ENCODE measurements at regions not wholly inside any gene's neighbourhood (a gene's known extent, or its start where the extent isn't known, plus 50 kb on each side); places are given as distances from the start of the nearest gene placed in this dataset.

DNA sequence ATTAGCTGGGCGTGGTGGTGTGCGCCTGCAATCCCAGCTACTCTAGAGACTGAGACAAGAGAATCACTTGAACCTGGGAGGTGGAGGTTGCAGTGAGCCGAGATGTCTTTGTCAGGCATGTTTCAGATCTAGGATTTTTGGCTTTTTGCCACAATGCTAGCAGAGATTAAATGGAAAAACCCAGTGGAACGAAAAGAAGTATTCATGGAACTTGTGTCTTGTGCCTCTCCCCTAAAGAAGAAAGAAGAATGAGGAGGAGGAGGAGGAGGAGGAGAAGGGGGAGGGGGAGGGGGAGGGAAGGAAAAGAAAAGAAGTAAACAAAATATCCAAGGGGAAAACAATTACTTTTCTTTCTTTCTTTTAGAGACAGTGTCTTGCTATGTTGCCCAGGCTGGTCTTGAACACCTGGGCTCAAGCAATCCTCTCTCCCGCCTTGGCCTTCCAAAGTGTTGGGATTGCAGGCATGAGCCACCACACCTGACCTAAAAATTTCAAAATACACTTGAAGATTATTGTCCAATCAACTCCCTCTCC, 106.0 kb downstream of the ARRDC3 start:
- TF ChIP-seq, protein P1, sequence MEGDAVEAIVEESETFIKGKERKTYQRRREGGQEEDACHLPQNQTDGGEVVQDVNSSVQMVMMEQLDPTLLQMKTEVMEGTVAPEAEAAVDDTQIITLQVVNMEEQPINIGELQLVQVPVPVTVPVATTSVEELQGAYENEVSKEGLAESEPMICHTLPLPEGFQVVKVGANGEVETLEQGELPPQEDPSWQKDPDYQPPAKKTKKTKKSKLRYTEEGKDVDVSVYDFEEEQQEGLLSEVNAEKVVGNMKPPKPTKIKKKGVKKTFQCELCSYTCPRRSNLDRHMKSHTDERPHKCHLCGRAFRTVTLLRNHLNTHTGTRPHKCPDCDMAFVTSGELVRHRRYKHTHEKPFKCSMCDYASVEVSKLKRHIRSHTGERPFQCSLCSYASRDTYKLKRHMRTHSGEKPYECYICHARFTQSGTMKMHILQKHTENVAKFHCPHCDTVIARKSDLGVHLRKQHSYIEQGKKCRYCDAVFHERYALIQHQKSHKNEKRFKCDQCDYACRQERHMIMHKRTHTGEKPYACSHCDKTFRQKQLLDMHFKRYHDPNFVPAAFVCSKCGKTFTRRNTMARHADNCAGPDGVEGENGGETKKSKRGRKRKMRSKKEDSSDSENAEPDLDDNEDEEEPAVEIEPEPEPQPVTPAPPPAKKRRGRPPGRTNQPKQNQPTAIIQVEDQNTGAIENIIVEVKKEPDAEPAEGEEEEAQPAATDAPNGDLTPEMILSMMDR (optimal IDR thresholded peaks at IDR 0.05 in 1 of 3, IDR thresholded peaks at IDR 0.05 in 1 of 3, conservative IDR thresholded peaks at IDR 0.05 in 1 of 3; ENCODE audit: extremely low read depth in 1 of 3, insufficient read depth in 2 of 3, low read length in 3 of 3) = no peak
- no peak for TF ChIP-seq EZH2 (IDR thresholded peaks at IDR 0.05; ENCODE audit: low read length)
